HUES48 (cell line): ENCODE measurements at regions not wholly inside any gene's neighbourhood (a gene's known extent, or its start where the extent isn't known, plus 50 kb on each side); places are given as distances from the start of the nearest gene placed in this dataset.
A peak's percentile ranks its signal among the peaks of the same experiment; 100 is the strongest.
"Not testable (repeated sequence)": the region's sequence is repeated elsewhere in the genome, so short reads cannot be mapped to it uniquely, and the experiment has no call there.

Source experiments
- H3K27ac ChIP-seq: one replicate; pipeline ENCODE4 v1.7.0; 2013; ENCODE audit warnings: low read depth, low read length, inconsistent platforms
- H3K27me3 ChIP-seq: 2 replicates; pipeline ENCODE4 v1.6.1; 2013; ENCODE audit warnings: mild to moderate bottlenecking, low read length; ENCODE audit not compliant: control insufficient read depth, insufficient read depth
- H3K36me3 ChIP-seq: 2 replicates; pipeline ENCODE4 v1.6.1; 2013; ENCODE audit warnings: low read length; ENCODE audit not compliant: control insufficient read depth, insufficient read depth
- H3K4me1 ChIP-seq: 2 replicates; pipeline ENCODE4 v1.6.1; 2013; ENCODE audit warnings: mild to moderate bottlenecking, low read length; ENCODE audit not compliant: control insufficient read depth, insufficient read depth
- H3K4me3 ChIP-seq: 2 replicates; pipeline ENCODE4 v1.5.1; 2013; ENCODE audit warnings: mild to moderate bottlenecking, low read depth, low read length
- H3K9ac ChIP-seq: 2 replicates; pipeline ENCODE4 v1.6.1; 2013; ENCODE audit warnings: mild to moderate bottlenecking, low read depth, low read length, moderate library complexity
- H3K9me3 ChIP-seq: 2 replicates; pipeline ENCODE4 v1.6.1; 2013; ENCODE audit warnings: low read length; ENCODE audit not compliant: control insufficient read depth, insufficient read depth

DNA sequence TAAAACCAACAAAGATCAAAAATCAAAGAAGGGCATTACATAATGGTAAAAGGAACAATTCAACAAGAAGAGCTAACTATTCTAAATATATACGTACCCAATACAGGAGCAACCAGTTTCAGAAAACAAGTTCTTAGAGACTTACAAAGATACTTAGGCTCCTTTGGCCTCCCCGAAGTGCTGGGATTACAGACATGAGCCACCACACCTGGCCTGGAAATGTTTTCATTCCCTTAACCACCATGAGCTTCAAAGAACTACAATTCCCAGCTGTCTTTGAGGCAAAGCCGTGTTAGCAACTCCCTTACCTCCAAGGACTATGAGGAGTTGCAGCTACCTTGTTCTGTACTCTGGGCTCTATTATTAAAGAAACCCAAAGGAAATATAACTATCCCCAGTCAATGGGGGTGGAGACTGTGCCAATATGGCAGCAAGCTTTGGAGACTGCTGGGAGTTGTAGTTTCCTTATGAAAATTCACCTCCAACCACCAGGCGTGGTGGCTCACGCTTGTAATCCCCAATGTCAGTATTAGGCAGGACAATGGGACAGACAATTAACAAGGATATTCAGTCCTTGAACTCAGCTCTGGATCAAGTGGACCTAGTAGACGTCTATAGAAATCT lies 893.9 kb downstream of the SLC6A15 start:
- not testable (repeated sequence) for H3K4me3 ChIP-seq, H3K4me1 ChIP-seq, H3K9me3 ChIP-seq, H3K36me3 ChIP-seq, H3K9ac ChIP-seq, H3K27ac ChIP-seq, H3K27me3 ChIP-seq

- H3K9ac ChIP-seq, result no peak overlapping the region
- H3K36me3 ChIP-seq, result no peaks in the 10 kb centered on the region
- H3K27ac ChIP-seq, result no peak overlapping the region
- no peaks in the 10 kb centered on the region for H3K4me1 ChIP-seq
- no peak overlapping the region for H3K4me3 ChIP-seq
- no peaks in the 10 kb centered on the region for H3K9me3 ChIP-seq
- H3K27me3 ChIP-seq, result no peaks in the 10 kb centered on the region
Measured at GRCh38 chr12:84016956-84017355, 895.6 kb downstream of the SLC6A15 start.

GRCh38 chr12:83997423-83997822 lies 915.2 kb downstream of the SLC6A15 start:
- H3K4me1 ChIP-seq, result no peaks in the 10 kb centered on the region
- H3K36me3 ChIP-seq, result no peaks in the 10 kb centered on the region
- no peak overlapping the region for H3K9ac ChIP-seq
- H3K9me3 ChIP-seq, result no peaks in the 10 kb centered on the region
- no peak overlapping the region for H3K4me3 ChIP-seq
- H3K27ac ChIP-seq, result no peak overlapping the region
- H3K27me3 ChIP-seq, result no peaks in the 10 kb centered on the region

DNA sequence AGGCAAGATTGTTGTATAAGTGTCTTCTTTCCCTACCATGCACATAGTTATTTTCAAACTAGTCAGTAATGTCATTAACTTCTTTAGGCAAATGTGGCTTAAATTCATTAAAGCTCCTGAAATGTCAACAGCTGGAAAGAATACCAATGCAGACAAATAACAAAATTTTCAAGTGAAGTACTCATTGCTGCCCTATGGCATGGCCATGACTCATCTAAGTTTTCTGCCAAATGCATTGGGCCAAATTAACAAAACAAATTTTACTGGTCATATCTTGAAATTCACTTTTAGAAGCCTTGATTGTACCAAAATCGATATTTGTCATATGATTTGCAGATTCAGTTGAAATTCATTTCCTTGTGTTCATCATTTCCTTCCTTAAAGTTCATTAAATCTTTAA lies 915.9 kb downstream of the SLC6A15 start:
- no peak overlapping the region for H3K4me3 ChIP-seq
- H3K36me3 ChIP-seq, result no peaks in the 10 kb centered on the region
- H3K4me1 ChIP-seq, result no peaks in the 10 kb centered on the region
- no peaks in the 10 kb centered on the region for H3K27me3 ChIP-seq
- no peaks in the 10 kb centered on the region for H3K9me3 ChIP-seq
- no peak overlapping the region for H3K27ac ChIP-seq
- H3K9ac ChIP-seq, result no peak overlapping the region

DNA sequence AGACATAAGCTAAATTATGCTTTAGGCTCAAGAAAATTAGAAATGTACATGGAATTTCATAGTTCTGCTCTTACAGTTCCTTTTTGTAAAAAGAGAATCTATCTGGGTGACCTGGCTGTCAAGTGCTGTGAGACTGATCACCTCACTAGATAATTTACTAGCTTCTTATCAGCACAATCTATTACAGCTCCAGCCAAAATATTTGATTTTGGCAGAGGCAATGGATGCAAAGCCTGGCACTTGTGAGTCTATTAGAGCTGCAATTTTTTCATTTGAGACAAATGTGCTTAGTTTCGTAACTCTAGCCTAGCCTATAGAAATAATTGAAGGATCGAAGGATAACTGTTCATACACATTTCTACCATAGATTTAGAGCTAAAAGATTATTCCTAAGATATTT lies 927.5 kb downstream of the SLC6A15 start:
- H3K27ac ChIP-seq, result no peak overlapping the region
- no peaks in the 10 kb centered on the region for H3K36me3 ChIP-seq
- H3K9ac ChIP-seq, result no peak overlapping the region
- H3K4me3 ChIP-seq, result no peak overlapping the region
- H3K9me3 ChIP-seq, result no peaks in the 10 kb centered on the region
- no peaks in the 10 kb centered on the region for H3K27me3 ChIP-seq
- peaks cover 7% of the 10 kb centered on the region for H3K4me1 ChIP-seq

GRCh38 chr12:83980398-83980797 lies 932.2 kb downstream of the SLC6A15 start:
- H3K4me1 ChIP-seq, result peaks cover 10% of the 10 kb centered on the region
- H3K9me3 ChIP-seq, result no peaks in the 10 kb centered on the region
- H3K9ac ChIP-seq, result no peak overlapping the region
- no peak overlapping the region for H3K4me3 ChIP-seq
- no peak overlapping the region for H3K27ac ChIP-seq
- H3K36me3 ChIP-seq, result no peaks in the 10 kb centered on the region
- H3K27me3 ChIP-seq, result no peaks in the 10 kb centered on the region

GRCh38 chr12:83979785-83980184 lies 932.8 kb downstream of the SLC6A15 start:
- no peak overlapping the region for H3K27ac ChIP-seq
- no peaks in the 10 kb centered on the region for H3K27me3 ChIP-seq
- H3K36me3 ChIP-seq, result no peaks in the 10 kb centered on the region
- peaks cover 10% of the 10 kb centered on the region for H3K4me1 ChIP-seq
- H3K9ac ChIP-seq, result no peak overlapping the region
- H3K4me3 ChIP-seq, result no peak overlapping the region
- no peaks in the 10 kb centered on the region for H3K9me3 ChIP-seq

DNA sequence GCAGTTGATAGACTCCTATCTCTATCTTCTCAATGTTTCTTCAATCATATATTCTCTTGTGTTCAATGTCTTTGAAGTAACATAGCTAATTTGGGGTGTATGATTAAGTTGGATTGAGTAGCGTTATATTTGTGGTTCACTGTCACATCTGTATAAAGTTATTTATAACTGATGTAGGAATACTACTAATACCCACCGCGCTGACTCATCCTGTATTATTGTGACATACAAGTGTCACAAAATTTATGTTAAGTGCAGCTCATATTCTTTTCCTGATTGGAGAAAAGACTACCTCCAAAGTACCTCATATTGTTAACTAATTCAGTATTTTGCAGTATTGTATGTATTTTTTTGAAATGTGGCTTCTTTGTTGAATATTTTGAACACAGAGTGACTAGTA lies 940.8 kb downstream of the SLC6A15 start:
- Histone ChIP-seq H3K9ac (no peak overlapping the region), H3K27ac (peak overlapping the region; percentile 27), H3K27me3 (no peaks in the 10 kb centered on the region)

GRCh38 chr12:83960767-83961166 lies 951.8 kb downstream of the SLC6A15 start:
- Histone ChIP-seq H3K9ac (no peak overlapping the region), H3K4me1 (peaks cover 7% of the 10 kb centered on the region), H3K27me3 (no peaks in the 10 kb centered on the region), H3K27ac (no peak overlapping the region), H3K4me3 (no peak overlapping the region), H3K9me3 (no peaks in the 10 kb centered on the region), H3K36me3 (no peaks in the 10 kb centered on the region)

More for the DNA sequence above, 940.8 kb downstream of the SLC6A15 start:
- no peaks in the 10 kb centered on the region for H3K36me3 ChIP-seq
- no peak overlapping the region for H3K4me3 ChIP-seq
- peaks cover 27% of the 10 kb centered on the region for H3K4me1 ChIP-seq
- no peaks in the 10 kb centered on the region; the same call in 1 of the 2 replicates for H3K9me3 ChIP-seq

- no peaks in the 10 kb centered on the region for H3K27me3 ChIP-seq
- H3K4me3 ChIP-seq, result no peak overlapping the region
- H3K9ac ChIP-seq, result no peak overlapping the region
- no peaks in the 10 kb centered on the region for H3K9me3 ChIP-seq
- H3K36me3 ChIP-seq, result no peaks in the 10 kb centered on the region
- H3K4me1 ChIP-seq, result peaks cover 24% of the 10 kb centered on the region
- H3K27ac ChIP-seq, result no peak overlapping the region
Measured at GRCh38 chr12:83958997-83959396, 953.6 kb downstream of the SLC6A15 start.

- H3K27ac ChIP-seq, result peak overlapping the region; percentile 42
- H3K27me3 ChIP-seq, result no peaks in the 10 kb centered on the region
- peaks cover 30% of the 10 kb centered on the region for H3K4me1 ChIP-seq
- peaks cover 10% of the 10 kb centered on the region for H3K9me3 ChIP-seq
- 0 out of 2 replicates have a peak overlapping the region, but pooled peaks have one; percentile 19 for H3K4me3 ChIP-seq
- H3K36me3 ChIP-seq, result no peaks in the 10 kb centered on the region
- H3K9ac ChIP-seq, result no peak overlapping the region
Measured at GRCh38 chr12:83954956-83955601, 957.5 kb downstream of the SLC6A15 start.
